Dendritic cell treated with granulocyte-macrophage colony-stimulating factor and Interleukin-4, amounts not matched to agents 40 ng/mL and 50 ng/mL, for 4 days (primary cell): ENCODE measurements at regions not wholly inside any gene's neighbourhood (a gene's known extent, or its start where the extent isn't known, plus 50 kb on each side); places are given as distances from the start of the nearest gene placed in this dataset.
"Not testable (repeated sequence)": the region's sequence is repeated elsewhere in the genome, so short reads cannot be mapped to it uniquely, and the experiment has no call there.

ENCODE experiments used
- H3K27ac Mint-ChIP-seq: one replicate; pipeline ENCODE4 v1.8.0; 2022; ENCODE audit warnings: mild to moderate bottlenecking, mixed read lengths
- H3K27me3 Mint-ChIP-seq: one replicate; pipeline ENCODE4 v1.8.0; 2022; ENCODE audit warnings: mild to moderate bottlenecking, mixed read lengths
- H3K36me3 Mint-ChIP-seq: one replicate; pipeline ENCODE4 v1.8.0; 2022; ENCODE audit warnings: low read depth, mixed read lengths
- H3K4me1 Mint-ChIP-seq: one replicate; pipeline ENCODE4 v1.8.0; 2022; ENCODE audit warnings: low read depth, mixed read lengths
- H3K4me3 Mint-ChIP-seq: one replicate; pipeline ENCODE4 v1.8.0; 2022; ENCODE audit warnings: mild to moderate bottlenecking, moderate library complexity, mixed read lengths
- H3K9me3 Mint-ChIP-seq: one replicate; pipeline ENCODE4 v1.8.0; 2022; ENCODE audit warnings: mixed read lengths
- intact Hi-C: fragments of 100-400 bp; cut with micrococcal nuclease; formaldehyde crosslinking; loops from one replicate; pipeline ENCODE4 v1.15.0; 2022

DNA sequence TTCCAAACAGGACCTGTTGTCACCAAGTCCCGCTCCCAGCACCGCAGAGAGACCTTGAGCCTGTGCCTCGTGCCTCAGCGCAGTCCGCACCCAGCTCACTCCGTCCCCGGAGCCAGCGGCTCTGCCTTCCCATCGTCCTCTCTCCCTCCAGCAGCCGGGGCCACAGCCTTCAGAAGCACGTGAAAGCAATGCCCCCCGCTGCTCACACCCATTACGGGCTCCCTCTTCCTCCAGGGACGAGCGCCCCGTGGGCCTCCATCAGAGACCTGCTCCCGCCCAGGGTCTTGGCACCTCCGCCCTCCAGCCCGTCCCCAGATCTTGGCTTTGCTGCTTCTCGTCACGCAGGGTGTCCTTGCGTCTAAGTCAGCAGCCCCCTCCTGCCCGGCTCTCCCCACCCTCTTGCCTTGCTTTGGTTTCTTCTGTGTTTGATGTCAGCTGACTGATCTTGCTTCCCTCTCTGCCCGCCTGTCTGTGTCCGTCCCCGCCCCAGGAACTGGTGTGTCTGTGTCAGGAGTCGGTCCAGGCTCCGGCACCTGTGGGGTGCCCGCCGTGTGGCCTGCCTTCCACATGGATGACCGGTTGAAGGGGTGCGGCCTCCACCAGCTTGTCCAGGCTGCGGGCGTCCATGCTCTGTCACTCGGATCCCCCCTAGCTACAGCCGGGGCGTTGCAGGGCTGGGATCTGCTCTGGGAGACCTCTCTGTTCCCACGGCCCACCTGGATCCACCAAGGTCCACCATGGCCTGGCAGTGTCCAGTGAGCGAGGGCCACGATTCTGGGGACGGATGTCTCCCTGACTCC, 61.9 kb downstream of the FOXL3 start:
- Mint-ChIP-seq H3K9me3 (no peaks in the 10 kb centered on the region), H3K27ac (no peak overlapping the region), H3K4me1 (no peaks in the 10 kb centered on the region), H3K36me3 (no peaks in the 10 kb centered on the region), H3K27me3 (peaks cover 13% of the 10 kb centered on the region), H3K4me3 (peak overlapping the region; percentile 10)
- intact Hi-C loops = no loop called here

GRCh38 chr7:353746-354325, 63.9 kb downstream of the FOXL3 start:
- peaks cover 9% of the 10 kb centered on the region for H3K9me3 Mint-ChIP-seq
- H3K4me1 Mint-ChIP-seq = no peaks in the 10 kb centered on the region
- H3K36me3 Mint-ChIP-seq = no peaks in the 10 kb centered on the region
- no peak overlapping the region for H3K27ac Mint-ChIP-seq
- H3K4me3 Mint-ChIP-seq = no peak overlapping the region
- intact Hi-C loops = no loop called here
- peaks cover 29% of the 10 kb centered on the region for H3K27me3 Mint-ChIP-seq

GRCh38 chr7:354597-355470, 64.9 kb downstream of the FOXL3 start:
- peaks cover 39% of the 10 kb centered on the region for H3K27me3 Mint-ChIP-seq
- H3K4me1 Mint-ChIP-seq = no peaks in the 10 kb centered on the region
- intact Hi-C loops = no loop called here
- H3K36me3 Mint-ChIP-seq = no peaks in the 10 kb centered on the region
- H3K27ac Mint-ChIP-seq = no peak overlapping the region
- H3K9me3 Mint-ChIP-seq = peaks cover 10% of the 10 kb centered on the region
- no peak overlapping the region for H3K4me3 Mint-ChIP-seq

DNA sequence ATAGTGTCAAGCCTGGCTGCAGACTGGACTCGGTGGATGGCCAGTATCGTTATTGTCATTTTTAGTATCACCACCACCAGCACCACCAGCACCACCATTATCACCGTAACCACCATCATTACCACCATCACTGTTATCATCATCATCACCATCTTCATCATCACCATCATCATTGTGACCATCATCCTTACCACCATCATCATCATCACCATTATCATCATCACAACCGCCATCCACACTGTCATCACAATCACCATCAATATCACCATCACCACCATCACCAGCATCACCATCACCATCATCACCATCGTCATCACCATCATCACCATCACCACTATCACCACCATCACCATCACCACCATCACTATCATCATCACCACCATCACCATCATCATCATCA, 65.6 kb downstream of the FOXL3 start:
- Mint-ChIP-seq H3K27ac (no peak overlapping the region), H3K4me1 (peaks cover 6% of the 10 kb centered on the region), H3K36me3 (no peaks in the 10 kb centered on the region), H3K9me3 (peaks cover 10% of the 10 kb centered on the region), H3K4me3 (no peak overlapping the region), H3K27me3 (peaks cover 46% of the 10 kb centered on the region)
- intact Hi-C loops = no loop called here

DNA sequence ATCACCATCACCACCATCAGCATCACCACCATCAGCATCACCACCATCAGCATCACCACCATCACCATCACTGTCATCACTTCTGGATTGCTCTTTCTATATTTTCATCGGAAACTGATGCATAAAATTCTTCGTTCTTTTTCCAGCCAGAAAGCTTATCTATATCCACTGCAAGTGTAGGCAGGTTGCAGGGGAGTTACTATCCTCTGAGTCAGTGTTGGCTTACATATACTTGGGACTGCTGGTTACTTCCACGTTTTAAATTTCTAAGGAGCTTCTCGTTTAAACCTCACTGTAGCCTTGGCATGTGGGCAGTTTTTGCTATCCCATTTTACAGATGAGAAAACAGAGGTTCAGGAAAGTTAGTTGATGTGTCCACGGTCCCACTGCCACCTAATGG, 66.1 kb downstream of the FOXL3 start:
- Mint-ChIP-seq H3K4me1 (peaks cover 6% of the 10 kb centered on the region), H3K9me3 (peaks cover 10% of the 10 kb centered on the region), H3K27me3 (peaks cover 51% of the 10 kb centered on the region), H3K36me3 (no peaks in the 10 kb centered on the region), H3K27ac (no peak overlapping the region), H3K4me3 (no peak overlapping the region)
- intact Hi-C loops = no loop called here

- Mint-ChIP-seq H3K4me3 (no peak overlapping the region), H3K36me3 (no peaks in the 10 kb centered on the region), H3K27me3 (peaks cover 50% of the 10 kb centered on the region), H3K4me1 (peaks cover 9% of the 10 kb centered on the region), H3K9me3 (peaks cover 10% of the 10 kb centered on the region), H3K27ac (no peak overlapping the region)
- intact Hi-C loops = no loop called here
Observed at GRCh38 chr7:356691-357462, 66.9 kb downstream of the FOXL3 start.

DNA sequence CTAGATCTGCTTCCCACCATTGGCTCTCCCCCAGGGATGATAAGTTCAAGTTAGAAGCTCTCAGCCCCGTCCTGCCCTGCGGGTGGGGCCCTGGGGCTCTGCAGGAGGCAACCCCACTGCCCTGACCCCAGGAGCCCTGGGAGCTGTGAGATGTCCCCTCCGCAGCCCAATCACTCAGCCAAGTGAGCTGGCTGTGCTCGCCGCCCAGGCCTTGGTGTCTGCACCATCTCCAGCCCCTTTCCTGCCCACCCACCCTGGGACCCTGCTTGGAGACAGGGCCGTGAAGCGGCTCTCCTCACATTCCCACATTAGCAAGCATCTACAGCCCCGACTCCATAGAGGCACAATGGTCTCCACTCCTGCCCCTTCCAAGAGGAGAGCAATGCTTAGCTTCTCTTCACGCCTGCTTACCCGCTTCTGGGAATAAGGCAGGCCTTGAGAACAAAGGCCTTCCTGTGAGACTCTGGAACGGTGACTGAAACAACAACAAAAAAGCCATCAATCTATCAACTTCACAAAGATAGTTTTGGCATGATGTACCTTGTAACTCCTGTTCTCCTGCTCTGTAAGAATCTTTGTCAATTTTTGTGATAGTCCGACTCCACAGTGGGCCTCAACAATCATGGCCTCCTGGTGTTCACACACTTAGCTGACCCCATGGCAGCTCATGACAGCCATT, 67.7 kb downstream of the FOXL3 start:
- H3K4me3 Mint-ChIP-seq = no peak overlapping the region
- H3K36me3 Mint-ChIP-seq = no peaks in the 10 kb centered on the region
- H3K9me3 Mint-ChIP-seq = peaks cover 10% of the 10 kb centered on the region
- intact Hi-C loops = no loop called here
- H3K27me3 Mint-ChIP-seq = peaks cover 47% of the 10 kb centered on the region
- H3K4me1 Mint-ChIP-seq = peaks cover 17% of the 10 kb centered on the region
- H3K27ac Mint-ChIP-seq = no peak overlapping the region

DNA sequence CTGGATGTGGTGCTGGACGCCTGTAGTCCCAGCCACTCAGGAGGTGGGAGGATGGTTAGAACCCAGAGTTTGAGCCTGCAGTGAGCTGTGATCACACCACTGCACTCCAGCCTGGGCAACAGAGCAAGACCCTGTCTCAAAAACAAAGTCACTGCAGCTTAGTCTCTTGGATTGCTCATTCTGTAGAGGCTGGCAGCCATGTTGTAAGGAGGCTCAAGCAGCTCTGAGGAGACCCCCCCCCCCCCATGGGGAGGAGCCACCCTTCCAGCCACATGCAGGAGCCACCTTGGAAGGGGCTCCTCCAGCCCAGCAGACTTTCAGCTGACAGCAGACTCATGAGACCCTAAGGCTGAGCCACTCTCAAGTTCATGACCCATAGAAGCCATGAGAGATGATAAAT, 68.4 kb downstream of the FOXL3 start:
- Mint-ChIP-seq H3K4me3 (no peak overlapping the region), H3K27me3 (peaks cover 53% of the 10 kb centered on the region), H3K9me3 (peaks cover 12% of the 10 kb centered on the region), H3K27ac (no peak overlapping the region), H3K4me1 (peaks cover 18% of the 10 kb centered on the region), H3K36me3 (no peaks in the 10 kb centered on the region)
- intact Hi-C loops = no loop called here

DNA sequence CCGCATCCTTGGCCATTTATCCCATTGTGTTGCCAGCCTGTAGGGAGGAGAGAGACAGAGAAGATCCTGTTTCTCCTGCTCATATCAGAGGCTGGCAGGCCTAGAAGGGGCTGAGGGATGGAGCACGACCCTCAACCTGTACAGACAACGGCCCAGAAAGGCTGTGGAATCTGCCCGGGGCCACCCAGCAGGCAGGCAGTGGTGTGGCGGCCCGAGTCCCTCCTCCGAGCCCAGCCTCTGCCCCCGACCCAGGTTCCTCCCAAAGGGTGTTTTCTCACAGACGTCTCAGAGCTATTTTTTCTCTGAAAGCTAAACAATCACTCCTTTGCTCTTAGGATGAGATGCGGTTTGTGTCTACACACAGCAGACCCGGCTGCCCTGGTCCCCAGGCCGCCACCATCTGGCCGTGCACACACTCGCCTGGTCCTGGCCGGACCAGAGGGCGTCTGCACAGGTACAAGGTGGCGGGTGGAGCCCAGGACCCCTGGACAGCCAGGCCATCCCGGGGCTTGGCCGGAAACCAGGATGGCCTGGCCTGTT, 69.3 kb downstream of the FOXL3 start:
- no peaks in the 10 kb centered on the region for H3K36me3 Mint-ChIP-seq
- H3K27me3 Mint-ChIP-seq = peaks cover 62% of the 10 kb centered on the region
- peaks cover 18% of the 10 kb centered on the region for H3K4me1 Mint-ChIP-seq
- no peak overlapping the region for H3K27ac Mint-ChIP-seq
- intact Hi-C loops = no loop called here
- no peak overlapping the region for H3K4me3 Mint-ChIP-seq
- peaks cover 18% of the 10 kb centered on the region for H3K9me3 Mint-ChIP-seq

GRCh38 chr7:359766-360361, 69.9 kb downstream of the FOXL3 start:
- intact Hi-C loops = no loop called here
- H3K4me1 Mint-ChIP-seq = peaks cover 18% of the 10 kb centered on the region
- no peak overlapping the region for H3K27ac Mint-ChIP-seq
- H3K9me3 Mint-ChIP-seq = peaks cover 18% of the 10 kb centered on the region
- H3K27me3 Mint-ChIP-seq = peaks cover 68% of the 10 kb centered on the region
- no peaks in the 10 kb centered on the region for H3K36me3 Mint-ChIP-seq
- no peak overlapping the region for H3K4me3 Mint-ChIP-seq

DNA sequence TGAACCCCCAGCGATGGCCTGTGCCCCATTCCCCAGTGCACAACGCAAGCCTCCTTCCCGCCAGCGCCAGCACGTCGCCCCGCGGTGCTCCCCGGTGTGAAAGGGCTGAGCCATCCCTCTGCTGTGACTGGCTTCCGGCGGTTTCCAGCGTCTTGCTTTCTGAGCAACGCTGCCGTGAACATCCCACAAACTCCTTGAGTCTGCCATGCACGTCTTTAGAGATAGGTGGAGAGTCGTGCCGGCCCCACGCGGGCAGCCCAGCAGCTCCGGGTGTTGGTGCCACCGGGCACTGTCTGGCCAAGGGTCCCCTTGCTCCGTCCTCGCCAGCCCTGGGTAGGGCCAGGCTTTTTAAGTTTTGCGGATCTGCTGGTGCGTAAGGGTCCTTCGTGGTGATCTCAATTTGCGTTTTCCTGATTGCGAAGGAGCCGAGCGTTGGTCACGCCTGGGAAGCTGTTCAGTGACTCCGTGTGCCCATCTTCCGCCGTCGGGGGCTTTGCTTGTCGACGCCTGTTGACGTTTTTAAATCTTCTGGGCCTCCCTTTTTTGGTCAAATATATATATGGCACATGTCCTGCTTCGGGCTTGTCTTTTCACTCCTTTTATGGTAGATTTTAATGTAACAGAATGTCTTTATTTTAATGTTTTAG, 70.6 kb downstream of the FOXL3 start:
- peaks cover 19% of the 10 kb centered on the region for H3K4me1 Mint-ChIP-seq
- intact Hi-C loops = no loop called here

GRCh38 chr7:361182-361581, 71.2 kb downstream of the FOXL3 start:
- peaks cover 81% of the 10 kb centered on the region for H3K27me3 Mint-ChIP-seq
- H3K27ac Mint-ChIP-seq, H3K36me3 Mint-ChIP-seq, H3K4me3 Mint-ChIP-seq, intact Hi-C loops: not testable (repeated sequence)
- peaks cover 25% of the 10 kb centered on the region for H3K4me1 Mint-ChIP-seq
- H3K9me3 Mint-ChIP-seq = peaks cover 18% of the 10 kb centered on the region

More for the DNA sequence above, 70.6 kb downstream of the FOXL3 start:
- Mint-ChIP-seq H3K36me3 (no peaks in the 10 kb centered on the region), H3K27me3 (peaks cover 75% of the 10 kb centered on the region), H3K27ac (no peak overlapping the region), H3K4me3 (no peak overlapping the region), H3K9me3 (peaks cover 18% of the 10 kb centered on the region)
